Osteoblast (primary cell): ENCODE measurements at regions not wholly inside any gene's neighbourhood (a gene's known extent, or its start where the extent isn't known, plus 50 kb on each side); places are given as distances from the start of the nearest gene placed in this dataset.

Experiments used
- DNase-seq: peaks from one replicate; pipeline ENCODE4 v3.0.0; 2011; ENCODE audit warnings: low spot score, mixed read lengths; ENCODE audit not compliant: insufficient read length; ENCODE audit errors: missing footprints
- H2AFZ ChIP-seq: 2 replicates; pipeline ENCODE4 v1.6.0; 2011; ENCODE audit warnings: mild to moderate bottlenecking, low read length
- H3K27ac ChIP-seq: 2 replicates; pipeline ENCODE4 v1.5.1; 2011; ENCODE audit warnings: mild to moderate bottlenecking, low read depth, low read length, moderate library complexity
- H3K27me3 ChIP-seq: 2 replicates; pipeline ENCODE4 v1.6.0; 2012; ENCODE audit warnings: mild to moderate bottlenecking, control low read depth, inconsistent platforms, low read length, moderate library complexity; ENCODE audit not compliant: insufficient read depth
- H3K36me3 ChIP-seq: 2 replicates; pipeline ENCODE4 v1.5.1; 2011; ENCODE audit warnings: mild to moderate bottlenecking, low read length, control low read depth, moderate library complexity; ENCODE audit not compliant: insufficient read depth
- H3K4me1 ChIP-seq: 2 replicates; pipeline ENCODE4 v1.5.1; 2011; ENCODE audit warnings: mild to moderate bottlenecking, low read length, control low read depth, moderate library complexity; ENCODE audit not compliant: insufficient read depth
- H3K4me2 ChIP-seq: 2 replicates; pipeline ENCODE4 v1.6.0; 2011; ENCODE audit warnings: mild to moderate bottlenecking, low read length; ENCODE audit not compliant: insufficient read depth
- H3K4me3 ChIP-seq: fragments of 200-600 bp; sonication (generic); 3 replicates; pipeline ENCODE4 v1.5.1; 2012; ENCODE audit warnings: mild to moderate bottlenecking, low read length, inconsistent platforms; ENCODE audit not compliant: insufficient read depth
- H3K79me2 ChIP-seq: 2 replicates; pipeline ENCODE4 v1.6.0; 2012; ENCODE audit warnings: mild to moderate bottlenecking, low read length, control low read depth, inconsistent platforms; ENCODE audit not compliant: insufficient read depth
- H3K9me3 ChIP-seq: 2 replicates; pipeline ENCODE4 v1.5.1; 2011; ENCODE audit warnings: low read depth, low read length, control low read depth
- H4K20me1 ChIP-seq: 2 replicates; pipeline ENCODE4 v1.6.0; 2012; ENCODE audit warnings: mild to moderate bottlenecking, low read length, control low read depth; ENCODE audit not compliant: insufficient read depth
- TF ChIP-seq, protein P1 (sequence below): IDR thresholded peaks from 2 replicates; pipeline ENCODE4 v1.5.1; 2011; ENCODE audit warnings: mild to moderate bottlenecking, low read depth, low read length, moderate library complexity; ENCODE audit errors: extremely low read depth

DNA sequence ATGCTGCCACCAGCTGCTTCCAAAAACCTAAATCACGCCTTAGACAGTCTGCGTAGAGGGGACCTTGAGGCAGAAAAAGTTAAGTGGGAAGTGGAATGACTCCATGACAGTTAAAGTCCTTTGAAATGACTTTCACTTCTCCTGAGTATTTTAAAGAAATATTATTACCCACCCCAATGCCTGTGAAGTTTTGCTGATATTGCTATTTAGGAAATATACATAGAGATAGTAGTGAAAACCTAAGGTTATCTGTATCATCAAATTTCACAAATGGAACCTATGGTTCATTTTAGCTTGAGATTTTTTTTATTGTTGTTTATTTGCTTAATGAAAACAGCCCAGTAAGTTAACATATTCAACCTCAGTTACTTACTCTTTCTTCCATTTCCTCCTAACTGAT is 182.1 kb upstream of the FBXL4 start:
- Histone ChIP-seq H2AFZ (no peak overlapping the region), H3K27me3 (no peaks in the 10 kb centered on the region), H3K27ac (no peak overlapping the region), H4K20me1 (no peaks in the 10 kb centered on the region), H3K36me3 (no peaks in the 10 kb centered on the region), H3K9me3 (no peaks in the 10 kb centered on the region), H3K4me3 (no peak overlapping the region), H3K4me1 (no peaks in the 10 kb centered on the region), H3K79me2 (no peaks in the 10 kb centered on the region), H3K4me2 (no peak overlapping the region)
- DNase-seq, result no peak
- TF ChIP-seq, protein P1, sequence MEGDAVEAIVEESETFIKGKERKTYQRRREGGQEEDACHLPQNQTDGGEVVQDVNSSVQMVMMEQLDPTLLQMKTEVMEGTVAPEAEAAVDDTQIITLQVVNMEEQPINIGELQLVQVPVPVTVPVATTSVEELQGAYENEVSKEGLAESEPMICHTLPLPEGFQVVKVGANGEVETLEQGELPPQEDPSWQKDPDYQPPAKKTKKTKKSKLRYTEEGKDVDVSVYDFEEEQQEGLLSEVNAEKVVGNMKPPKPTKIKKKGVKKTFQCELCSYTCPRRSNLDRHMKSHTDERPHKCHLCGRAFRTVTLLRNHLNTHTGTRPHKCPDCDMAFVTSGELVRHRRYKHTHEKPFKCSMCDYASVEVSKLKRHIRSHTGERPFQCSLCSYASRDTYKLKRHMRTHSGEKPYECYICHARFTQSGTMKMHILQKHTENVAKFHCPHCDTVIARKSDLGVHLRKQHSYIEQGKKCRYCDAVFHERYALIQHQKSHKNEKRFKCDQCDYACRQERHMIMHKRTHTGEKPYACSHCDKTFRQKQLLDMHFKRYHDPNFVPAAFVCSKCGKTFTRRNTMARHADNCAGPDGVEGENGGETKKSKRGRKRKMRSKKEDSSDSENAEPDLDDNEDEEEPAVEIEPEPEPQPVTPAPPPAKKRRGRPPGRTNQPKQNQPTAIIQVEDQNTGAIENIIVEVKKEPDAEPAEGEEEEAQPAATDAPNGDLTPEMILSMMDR, result no peak

GRCh38 chr6:99121748-99122147 is 174.0 kb upstream of the FBXL4 start:
- Histone ChIP-seq H2AFZ (no peak overlapping the region), H3K36me3 (no peaks in the 10 kb centered on the region), H4K20me1 (no peaks in the 10 kb centered on the region), H3K79me2 (no peaks in the 10 kb centered on the region), H3K9me3 (no peaks in the 10 kb centered on the region), H3K4me3 (no peak overlapping the region), H3K4me1 (no peaks in the 10 kb centered on the region), H3K27ac (no peak overlapping the region), H3K4me2 (no peak overlapping the region), H3K27me3 (no peaks in the 10 kb centered on the region)
- TF ChIP-seq, protein P1, result no peak
- DNase-seq, result no peak

GRCh38 chr6:99120641-99121040 is 172.9 kb upstream of the FBXL4 start:
- Histone ChIP-seq H3K79me2 (no peaks in the 10 kb centered on the region), H3K4me1 (no peaks in the 10 kb centered on the region), H3K27ac (no peak overlapping the region), H3K36me3 (no peaks in the 10 kb centered on the region), H3K9me3 (no peaks in the 10 kb centered on the region), H3K4me2 (no peak overlapping the region), H3K4me3 (no peak overlapping the region), H3K27me3 (no peaks in the 10 kb centered on the region), H4K20me1 (no peaks in the 10 kb centered on the region), H2AFZ (no peak overlapping the region)
- TF ChIP-seq, protein P1, result no peak
- DNase-seq, result no peak

DNA sequence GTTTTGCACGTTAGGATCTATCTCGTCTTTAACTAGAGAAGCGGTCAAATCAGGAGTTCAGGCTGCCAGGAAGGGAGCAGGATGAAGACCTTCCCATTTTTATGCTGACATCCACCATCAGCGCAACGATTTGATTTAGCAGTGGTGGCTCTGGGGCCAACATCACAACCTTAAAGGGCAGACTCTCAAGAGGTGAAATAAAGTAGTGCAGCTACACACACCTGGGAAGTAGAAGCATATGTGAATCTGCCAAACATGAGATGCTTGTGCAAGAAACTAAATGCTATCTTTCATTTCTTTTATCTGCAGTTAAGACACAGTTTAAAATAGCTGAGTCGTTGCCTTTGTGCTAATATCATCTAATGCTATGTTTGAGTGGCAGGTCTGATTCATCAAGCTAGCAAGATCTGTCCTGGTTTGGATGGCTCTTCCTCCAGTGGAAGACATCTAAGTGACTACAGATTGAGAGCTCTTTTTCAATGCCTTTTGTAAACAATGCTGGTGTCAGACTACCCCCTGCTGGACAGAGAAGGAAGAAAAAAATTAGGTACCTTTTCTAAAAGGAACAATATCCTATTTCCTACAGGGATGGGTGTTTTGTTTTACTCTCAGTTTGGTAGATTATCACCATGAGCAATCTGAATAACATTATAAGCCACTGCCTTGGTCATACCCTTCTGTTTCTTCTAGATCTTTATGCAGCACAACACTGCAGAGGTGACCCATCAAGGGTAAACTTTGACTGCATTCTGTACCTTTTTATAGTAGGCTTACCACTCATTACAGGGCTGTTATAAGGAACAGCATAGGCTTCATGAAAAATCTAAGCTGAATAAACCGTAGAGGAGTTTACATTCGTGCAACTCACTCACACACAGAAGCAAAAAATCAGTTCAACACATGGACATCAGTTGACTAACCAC is 171.6 kb upstream of the FBXL4 start:
- TF ChIP-seq, protein P1, result peak; percentile 73
- no peak overlapping the region for H3K4me3 ChIP-seq
- H2AFZ ChIP-seq, result no peak overlapping the region
- peak; percentile 50 for DNase-seq
- H3K79me2 ChIP-seq, result no peaks in the 10 kb centered on the region
- H3K4me1 ChIP-seq, result no peaks in the 10 kb centered on the region
- no peaks in the 10 kb centered on the region for H3K27me3 ChIP-seq
- no peak overlapping the region for H3K4me2 ChIP-seq
- no peaks in the 10 kb centered on the region for H4K20me1 ChIP-seq
- H3K27ac ChIP-seq, result no peak overlapping the region
- no peaks in the 10 kb centered on the region for H3K9me3 ChIP-seq
- H3K36me3 ChIP-seq, result no peaks in the 10 kb centered on the region
